ENCODE measurements at regions not wholly inside any gene's neighbourhood (a gene's known extent, or its start where the extent isn't known, plus 50 kb on each side); places are given as distances from the start of the nearest gene placed in this dataset.
"Not testable (repeated sequence)": the region's sequence is repeated elsewhere in the genome, so short reads cannot be mapped to it uniquely, and the experiment has no call there.

DNA sequence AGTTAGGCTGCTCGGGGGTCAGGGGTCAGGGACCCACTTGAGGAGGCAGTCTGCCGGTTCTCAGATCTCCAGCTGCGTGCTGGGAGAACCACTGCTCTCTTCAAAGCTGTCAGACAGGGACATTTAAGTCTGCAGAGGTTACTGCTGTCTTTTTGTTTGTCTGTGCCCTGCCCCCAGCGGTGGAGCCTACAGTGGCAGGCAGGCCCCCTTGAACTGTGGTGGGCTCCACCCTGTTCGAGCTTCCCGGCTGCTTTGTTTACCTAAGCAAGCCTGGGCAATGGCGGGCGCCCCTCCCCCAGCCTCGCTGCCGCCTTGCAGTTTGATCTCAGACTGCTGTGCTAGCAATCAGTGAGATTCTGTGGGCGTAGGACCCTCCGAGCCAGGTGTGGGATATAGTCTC lies 246.3 kb downstream of the IL15 start:
- TF ChIP-seq, protein P1, sequence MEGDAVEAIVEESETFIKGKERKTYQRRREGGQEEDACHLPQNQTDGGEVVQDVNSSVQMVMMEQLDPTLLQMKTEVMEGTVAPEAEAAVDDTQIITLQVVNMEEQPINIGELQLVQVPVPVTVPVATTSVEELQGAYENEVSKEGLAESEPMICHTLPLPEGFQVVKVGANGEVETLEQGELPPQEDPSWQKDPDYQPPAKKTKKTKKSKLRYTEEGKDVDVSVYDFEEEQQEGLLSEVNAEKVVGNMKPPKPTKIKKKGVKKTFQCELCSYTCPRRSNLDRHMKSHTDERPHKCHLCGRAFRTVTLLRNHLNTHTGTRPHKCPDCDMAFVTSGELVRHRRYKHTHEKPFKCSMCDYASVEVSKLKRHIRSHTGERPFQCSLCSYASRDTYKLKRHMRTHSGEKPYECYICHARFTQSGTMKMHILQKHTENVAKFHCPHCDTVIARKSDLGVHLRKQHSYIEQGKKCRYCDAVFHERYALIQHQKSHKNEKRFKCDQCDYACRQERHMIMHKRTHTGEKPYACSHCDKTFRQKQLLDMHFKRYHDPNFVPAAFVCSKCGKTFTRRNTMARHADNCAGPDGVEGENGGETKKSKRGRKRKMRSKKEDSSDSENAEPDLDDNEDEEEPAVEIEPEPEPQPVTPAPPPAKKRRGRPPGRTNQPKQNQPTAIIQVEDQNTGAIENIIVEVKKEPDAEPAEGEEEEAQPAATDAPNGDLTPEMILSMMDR (IDR thresholded peaks at IDR 0.05; ENCODE audit: low read length) = not testable (repeated sequence)
- TF ChIP-seq EZH2 (optimal IDR thresholded peaks at IDR 0.05; ENCODE audit: low read depth, low read length); EZH2phosphoT487 (IDR thresholded peaks at IDR 0.05; ENCODE audit: low read length): not testable (repeated sequence)

Data from MM.1S (cell line).